Germinal center (tissue), 1 donor: ENCODE measurements at regions not wholly inside any gene's neighbourhood (a gene's known extent, or its start where the extent isn't known, plus 50 kb on each side); places are given as distances from the start of the nearest gene placed in this dataset.

Source experiments
- DNase-seq: peaks from one replicate; pipeline ENCODE4 v3.0.0; 2012; ENCODE audit warnings: mixed read lengths, low spot score

DNA sequence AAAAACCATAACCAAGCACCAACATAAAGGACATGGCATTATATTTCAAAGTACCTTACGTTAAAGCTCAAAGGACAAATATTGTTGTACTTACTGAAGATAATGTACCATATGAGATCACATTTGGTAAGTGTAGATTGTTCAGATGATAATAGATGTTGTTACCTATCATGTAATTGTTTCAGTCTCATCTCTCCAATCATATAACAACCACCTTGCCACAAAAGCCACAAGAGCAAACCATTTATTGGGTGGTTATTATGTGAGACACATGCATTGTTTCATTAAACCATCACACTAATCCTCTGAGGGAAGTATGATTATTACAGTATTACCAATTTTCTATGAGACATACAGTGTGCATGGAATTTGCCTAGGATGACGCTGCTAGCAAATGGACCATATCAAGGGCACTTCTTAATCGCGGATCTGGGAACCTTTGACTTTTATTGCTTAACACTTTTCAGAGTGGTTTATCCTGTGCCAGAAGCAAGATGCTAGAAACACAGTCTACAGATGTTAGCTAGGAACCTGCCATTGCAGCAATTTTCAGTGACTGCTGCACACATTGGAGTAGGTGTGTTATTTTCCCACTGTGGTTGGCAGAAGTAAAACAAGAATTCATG lies 149.8 kb upstream of the AKIRIN2 start:
- DNase-seq = no peak

DNA sequence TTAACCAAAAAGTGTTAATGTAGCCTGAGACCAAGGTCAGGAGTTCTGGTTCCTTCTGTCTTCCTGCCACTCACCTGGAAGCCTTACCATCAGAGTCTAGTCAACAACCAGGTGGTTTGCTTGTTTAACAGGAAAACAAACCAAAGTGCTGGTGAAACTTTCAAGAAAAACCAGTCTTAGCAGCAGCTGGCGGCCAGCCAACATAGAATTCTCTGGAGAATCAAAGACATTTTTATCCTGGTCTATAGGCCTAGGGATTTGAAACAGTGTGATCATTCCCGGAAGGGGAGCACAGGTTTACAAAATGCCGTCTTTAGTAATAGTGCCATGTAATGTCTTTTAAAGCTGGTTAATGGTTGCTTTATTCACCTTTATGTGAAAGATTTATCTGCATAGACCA lies 146.6 kb upstream of the AKIRIN2 start:
- no peak for DNase-seq

DNA sequence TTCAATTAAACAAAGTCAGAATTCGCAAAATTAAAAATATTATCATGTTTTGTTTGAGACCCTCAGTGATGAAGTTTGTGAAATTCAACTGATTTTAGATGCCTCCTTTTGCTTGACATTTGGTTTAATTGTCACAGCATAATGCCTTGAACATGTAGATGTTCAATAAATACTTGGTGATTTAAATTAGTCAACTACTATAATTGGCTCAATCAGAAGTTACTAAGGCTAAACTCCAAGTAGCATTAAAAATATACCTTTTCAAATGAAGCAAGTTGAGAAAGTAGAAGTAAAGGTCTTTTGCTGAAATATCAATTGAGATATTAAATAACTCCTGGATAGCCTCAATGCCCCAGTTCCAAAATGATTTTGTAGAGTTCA lies 145.8 kb upstream of the AKIRIN2 start:
- DNase-seq = no peak

DNA sequence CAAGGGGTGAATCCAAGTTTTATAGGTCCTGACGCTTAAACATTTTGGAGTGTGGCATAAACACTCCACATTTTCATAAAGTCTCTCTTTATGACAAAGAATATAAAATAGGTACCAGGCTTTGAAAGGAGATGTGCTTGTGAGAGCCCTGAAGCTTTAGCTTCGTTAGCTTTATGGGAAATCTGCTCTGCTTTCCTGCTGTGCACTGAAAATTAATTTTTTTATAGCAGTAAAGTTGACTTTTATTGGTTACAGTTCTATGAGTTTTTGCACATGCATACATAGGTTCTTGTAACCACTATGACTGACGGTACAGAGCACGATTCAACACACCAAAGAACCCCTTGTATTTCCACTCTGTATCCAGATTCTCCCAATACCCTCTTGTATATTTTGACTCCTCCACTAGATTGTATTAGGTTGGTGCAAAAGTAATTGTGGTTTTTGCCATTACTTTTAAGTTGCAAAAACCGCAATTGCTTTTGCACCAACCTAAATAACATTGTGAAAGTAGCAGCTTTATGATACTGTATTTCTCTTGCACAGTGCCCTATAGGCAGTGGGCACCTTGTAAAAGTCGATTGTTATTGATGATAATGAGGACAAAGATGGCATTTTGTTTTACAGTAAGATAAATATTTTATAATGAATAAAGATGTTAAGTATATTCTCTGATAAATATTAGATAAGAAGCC lies 145.2 kb upstream of the AKIRIN2 start:
- no peak for DNase-seq

DNA sequence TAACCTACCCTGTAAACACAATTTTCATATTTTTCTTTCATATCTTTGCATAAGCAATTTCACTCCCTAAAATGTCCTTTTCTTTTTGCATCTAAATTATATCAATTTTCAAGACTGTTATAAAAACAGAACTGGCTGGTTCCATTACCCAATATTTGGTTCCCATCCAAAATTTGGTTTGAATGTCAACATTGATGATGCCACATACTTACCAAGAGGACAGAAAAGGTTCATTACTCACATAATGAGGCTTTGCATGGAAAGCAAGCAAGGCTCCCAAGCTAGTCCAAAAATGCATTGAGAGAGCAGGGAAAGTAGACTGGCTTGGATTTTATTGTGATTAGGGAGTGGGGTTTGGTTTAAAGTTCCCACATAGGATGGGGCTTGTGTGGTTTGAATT lies 144.4 kb upstream of the AKIRIN2 start:
- DNase-seq = no peak

DNA sequence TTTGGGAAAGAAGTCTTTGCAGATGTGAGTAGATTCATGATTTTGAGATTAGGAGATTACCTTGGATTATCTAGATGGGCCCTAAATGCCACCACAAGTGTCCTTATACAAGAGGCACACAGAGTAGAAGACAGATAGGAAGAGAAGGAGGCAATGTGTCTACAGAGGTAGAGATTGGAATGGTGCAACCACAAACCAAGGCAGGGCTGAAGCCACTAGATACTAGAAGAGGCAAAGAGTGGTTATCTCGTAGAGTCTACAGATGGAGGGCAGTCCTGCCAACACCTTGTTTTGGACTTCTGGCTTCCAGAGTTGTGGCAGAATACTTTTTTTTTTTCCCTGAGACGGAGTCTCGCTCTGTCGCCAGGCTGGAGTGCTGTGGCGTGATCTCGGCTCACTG lies 138.3 kb upstream of the AKIRIN2 start:
- DNase-seq = no peak

DNA sequence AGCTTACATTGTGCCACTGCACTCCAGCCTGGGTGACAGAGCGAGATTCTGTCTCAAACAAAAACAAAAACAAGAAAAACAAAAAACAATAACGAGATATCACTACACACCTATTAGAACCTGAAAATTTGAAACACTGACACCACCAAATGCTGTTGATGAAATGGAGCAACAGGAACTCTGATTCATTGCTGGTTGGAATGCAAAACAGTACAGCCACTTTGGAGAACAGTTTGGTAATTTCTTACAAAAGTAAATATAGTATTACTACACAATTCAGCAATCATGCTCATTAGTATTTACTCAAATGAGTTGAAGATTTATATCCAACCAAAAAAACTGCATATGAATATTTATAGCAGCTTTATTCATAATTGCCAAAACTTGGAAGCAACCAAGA lies 135.8 kb upstream of the AKIRIN2 start:
- DNase-seq = no peak

DNA sequence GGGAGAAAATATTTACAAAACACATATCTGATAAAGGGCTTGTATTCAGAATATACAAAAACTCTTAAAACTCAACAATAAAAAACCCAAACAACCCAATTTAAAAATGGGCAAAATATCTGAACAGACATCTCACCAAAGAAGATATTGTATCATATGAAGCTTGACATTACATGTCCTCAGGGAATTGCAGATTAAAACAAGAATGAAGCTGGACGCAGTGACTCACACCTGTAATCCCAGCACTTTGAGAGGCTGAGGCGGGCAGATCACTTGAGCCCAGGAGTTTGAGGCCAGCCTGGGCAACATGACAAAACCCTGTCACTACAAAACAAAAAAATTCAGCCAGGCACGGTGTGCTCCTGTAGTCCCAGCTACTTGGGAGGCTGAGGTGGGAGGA lies 135.4 kb upstream of the AKIRIN2 start:
- no peak for DNase-seq

DNA sequence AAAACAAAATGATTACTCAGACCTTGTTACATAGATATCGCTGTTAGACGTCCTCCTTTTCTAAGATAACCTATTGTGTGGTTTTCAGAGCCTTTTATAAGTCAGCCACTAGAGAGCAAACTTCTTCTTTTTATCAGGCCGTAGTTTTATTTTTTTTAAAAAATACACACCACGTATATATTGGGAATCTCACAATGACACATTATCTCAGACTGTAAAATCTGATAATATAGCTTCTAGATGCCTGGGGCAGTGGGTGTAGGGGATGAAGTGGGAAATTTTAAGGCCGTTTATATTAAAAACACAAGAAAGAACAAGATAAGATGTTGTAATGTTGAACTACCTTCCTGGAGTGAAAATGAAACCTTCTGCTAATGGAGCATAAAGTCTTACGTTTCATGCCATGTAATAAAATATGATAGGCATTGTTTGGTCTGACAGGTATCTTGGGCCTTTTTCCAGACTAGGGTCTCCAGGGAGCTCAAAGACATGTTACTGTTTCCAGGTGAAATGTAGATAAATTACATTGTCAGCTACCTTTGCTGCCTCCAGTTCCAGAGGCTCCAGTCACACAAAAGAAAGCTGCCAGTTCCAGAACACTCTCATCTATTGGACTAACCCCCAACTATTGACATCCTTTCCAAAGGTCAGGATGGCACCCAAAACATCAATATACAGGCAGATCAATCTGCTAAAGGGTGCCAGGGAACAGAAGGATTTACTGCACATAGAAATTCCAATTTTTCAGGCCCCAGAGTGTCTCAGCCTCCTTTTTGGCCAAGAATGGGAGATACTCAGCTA lies 130.2 kb upstream of the AKIRIN2 start:
- peak; percentile 15 for DNase-seq

DNA sequence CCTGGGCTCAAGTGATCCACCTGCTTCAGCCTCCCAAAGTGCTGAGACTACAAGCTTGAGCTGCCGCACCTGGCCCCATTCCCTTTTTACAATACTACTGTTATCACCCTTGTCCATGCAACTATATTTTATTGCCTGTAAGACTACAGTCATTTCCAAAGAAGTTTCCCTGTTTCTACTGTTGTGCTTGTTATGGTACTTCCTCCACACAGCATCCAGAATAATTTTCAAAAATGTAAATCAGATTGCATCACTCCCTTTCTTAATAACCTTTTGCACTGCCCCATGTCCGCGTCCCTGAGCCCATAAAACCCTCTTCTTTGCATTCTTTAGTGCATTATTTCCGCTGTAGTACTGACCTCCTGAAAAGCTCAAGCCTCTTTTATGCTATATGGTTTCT lies 128.9 kb upstream of the AKIRIN2 start:
- DNase-seq = no peak

DNA sequence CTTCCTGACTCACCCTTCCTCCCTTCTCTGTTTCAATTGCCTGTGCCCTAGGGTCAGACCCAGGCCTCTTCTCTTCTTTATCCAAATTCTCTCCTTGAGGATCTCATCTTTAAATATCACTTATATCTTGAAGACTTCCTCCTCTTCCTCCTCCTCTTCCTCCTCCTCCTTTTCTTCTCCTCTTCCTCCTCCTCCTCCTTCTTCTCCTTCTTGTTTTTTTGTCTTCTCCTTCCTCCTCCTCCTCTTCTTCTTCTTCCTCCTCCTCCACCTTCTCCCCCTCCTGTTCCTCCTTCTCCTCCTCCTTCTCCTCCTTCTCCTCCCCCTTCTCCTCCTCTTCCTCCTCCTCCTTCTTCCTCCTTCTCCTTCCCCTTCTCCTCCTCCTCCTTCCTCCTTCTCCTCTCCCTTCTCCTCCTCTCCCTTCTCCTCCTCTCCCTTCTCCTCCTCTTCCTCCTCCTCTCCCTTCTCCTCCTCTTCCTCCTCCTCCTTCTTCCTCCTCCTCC lies 127.6 kb upstream of the AKIRIN2 start:
- no peak for DNase-seq

DNA sequence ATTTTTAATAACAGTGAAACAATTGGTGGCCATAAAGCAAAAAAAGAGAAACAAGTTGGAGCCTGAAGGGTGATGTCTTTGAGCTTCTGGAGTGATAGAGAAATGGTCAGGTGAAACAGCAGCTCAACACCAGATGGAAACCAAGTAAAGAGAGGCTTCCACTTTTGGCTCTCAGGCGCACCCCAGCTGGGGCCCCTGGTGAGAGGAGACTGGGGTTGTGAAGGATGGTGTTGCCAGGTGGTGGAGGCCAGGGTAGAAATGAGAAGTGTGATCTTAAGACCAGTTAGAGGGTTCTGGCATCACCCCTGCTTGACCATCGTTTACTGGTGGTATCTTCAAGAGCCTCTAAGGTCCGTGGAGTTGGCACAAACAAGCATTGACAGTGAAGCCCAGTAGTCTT lies 126.0 kb upstream of the AKIRIN2 start:
- peak; percentile 14 for DNase-seq

DNA sequence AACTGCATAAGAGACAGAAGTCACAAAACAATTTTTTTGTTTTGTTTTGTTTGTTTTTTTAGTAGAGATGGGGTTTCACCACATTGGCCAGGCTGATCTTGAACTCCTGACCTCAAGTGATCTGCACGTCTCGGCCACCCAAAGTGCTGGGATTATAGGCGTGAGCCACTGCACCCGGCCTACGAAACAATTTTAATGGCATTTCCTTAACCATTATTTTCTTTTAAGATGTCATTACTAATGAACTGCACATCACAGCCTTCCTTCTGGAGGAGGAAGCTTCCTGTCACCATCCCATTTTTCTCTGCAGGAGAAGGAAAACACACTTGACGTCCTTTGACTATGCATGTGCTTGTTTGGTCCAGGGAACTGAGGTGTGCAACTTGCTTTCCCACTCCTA lies 125.3 kb upstream of the AKIRIN2 start:
- DNase-seq = no peak

DNA sequence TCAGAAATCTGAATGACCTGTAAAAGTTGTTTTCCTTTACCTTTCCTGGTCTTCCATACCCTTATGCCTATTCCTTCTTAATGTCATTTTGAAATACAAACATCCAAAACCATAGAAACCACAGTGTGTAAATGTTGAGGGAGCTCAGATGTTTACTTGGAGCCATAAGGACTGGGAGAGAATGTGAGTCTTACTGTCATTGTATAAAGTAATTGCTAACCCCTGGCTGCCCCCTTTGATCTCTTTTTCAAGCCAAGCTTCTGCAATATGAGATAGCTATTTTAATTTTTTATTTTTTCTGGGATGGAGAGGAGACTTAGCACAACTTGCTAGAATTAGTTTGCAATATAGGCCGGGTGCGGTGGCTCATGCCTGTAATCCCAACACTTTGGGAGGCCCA lies 124.4 kb upstream of the AKIRIN2 start:
- DNase-seq = no peak

DNA sequence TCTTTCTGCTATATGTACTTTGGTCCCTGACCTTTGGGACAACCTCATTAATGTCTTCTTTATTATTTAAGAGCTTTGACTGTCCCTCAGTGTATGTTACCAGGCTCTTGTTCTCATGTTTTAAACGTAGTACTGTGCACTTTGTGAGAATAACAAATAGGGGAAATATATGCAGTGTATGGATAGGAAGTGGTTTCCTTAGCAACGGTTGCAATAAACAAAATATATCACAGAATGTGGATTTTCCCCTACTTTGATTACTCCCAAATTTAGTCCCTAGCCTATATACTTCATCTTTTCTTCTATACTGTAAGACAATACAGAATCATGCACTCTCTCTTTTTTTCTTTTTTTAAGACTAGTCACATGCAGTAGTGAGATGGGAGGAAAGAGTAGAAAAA lies 123.8 kb upstream of the AKIRIN2 start:
- peak; percentile 12 for DNase-seq

DNA sequence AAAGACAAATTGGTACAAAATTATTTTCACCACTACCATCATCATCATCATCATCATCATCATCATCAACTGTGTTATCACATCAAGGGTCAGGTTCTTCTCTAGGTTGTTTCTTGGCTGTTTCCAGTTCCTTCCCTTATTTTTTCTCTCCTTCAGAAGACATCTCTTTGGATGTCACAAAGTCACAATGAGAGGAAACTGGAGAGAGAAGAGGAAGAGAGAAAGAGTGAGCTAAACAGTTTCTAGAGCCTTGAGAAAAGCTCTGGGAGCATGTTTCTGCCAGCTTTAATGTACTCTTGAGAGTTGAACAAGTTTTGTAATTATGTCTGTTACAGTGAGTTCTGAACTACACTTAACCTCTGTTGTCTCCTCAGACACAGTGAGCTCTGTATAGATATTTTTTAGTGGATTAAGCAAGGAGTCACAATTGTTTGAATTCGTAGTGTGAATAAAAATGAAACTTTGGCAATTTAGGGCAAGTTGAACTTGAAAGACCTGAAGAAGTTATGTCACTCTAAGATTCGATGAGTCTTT lies 123.0 kb upstream of the AKIRIN2 start:
- DNase-seq = no peak

DNA sequence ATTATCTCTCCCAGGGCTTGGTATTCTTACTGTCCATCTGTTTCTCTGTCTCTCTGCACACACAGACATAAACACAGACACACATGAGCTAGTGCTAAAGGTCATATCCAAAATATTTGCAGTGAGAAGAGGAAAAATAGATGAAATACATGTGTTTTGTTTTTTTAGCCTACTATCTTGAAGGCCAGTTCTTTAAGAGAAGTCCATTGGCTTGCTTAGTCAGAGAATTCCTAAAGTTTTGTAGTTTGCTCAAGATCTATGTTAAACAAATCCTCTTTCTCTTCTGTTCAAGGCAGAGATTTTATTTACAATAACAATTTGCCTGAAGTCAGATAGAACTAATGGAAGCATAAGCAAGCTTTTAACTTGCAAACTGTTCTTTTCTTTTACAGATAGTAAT lies 120.0 kb upstream of the AKIRIN2 start:
- DNase-seq = no peak

DNA sequence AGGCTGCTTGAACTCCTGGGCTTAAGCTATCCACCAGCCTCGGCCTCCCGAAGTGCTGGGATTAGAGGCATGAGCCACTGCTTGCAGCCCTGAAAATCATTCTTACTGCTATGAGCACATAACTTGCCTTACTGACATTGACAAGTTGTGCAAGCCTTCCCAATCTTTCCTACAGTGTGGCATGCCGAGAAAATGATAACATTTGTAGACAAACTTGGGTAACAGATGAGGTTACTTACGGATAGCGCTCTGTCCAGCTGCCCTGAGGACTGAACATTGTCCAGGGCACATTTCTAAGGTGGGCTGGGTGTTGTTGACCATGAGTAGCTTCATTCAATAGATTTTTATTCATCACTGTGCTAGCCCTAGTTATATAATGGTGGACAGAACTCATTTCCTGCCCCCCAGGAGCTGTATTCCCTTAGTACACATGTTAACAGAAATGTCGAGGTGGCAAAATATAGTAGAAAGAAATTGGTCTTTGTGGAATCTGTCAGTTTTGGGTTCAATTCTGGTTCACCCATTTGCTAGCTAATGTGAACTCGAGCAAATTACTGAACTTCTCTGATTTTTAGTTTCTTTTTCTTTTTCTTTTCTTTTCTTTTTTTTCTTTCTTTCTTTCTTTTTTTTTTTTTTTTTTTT lies 118.4 kb upstream of the AKIRIN2 start:
- no peak for DNase-seq

DNA sequence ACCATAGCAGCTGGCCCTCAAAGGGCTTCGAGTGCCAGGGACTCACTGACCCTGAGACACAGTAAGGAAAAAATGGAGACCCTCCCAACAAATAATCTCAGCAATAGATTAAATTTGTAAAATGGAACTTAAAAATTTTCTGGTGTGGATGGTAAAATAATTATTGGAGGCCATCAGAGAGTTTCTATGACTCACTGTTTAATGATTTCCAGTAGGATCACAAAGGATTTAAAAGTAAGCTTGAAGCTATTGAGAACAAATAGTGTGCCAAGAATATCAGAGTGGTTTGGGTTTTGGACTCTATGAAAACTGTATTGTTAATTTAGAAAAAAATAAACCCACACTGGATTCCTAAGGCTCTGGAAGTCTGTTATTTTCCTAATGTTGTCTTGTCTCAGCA lies 115.2 kb upstream of the AKIRIN2 start:
- DNase-seq = no peak

DNA sequence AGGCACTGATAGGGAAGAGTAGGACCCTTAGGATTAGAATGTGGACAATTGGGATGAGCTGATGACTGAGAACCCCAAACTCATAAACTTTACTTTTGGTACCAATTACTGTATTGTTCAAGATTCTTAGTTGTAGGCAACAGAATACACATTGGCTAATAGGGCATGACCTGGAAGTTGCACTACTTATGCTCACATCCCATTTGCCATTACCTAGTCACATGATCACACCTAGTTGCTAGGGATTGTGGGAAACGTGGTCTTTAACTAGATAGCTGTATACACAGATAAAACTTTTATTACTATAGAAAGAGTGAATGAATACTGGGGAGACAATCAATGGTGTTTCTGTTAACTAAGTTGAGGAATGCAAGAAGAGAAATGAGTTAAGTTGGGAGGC lies 113.4 kb upstream of the AKIRIN2 start:
- no peak for DNase-seq

DNA sequence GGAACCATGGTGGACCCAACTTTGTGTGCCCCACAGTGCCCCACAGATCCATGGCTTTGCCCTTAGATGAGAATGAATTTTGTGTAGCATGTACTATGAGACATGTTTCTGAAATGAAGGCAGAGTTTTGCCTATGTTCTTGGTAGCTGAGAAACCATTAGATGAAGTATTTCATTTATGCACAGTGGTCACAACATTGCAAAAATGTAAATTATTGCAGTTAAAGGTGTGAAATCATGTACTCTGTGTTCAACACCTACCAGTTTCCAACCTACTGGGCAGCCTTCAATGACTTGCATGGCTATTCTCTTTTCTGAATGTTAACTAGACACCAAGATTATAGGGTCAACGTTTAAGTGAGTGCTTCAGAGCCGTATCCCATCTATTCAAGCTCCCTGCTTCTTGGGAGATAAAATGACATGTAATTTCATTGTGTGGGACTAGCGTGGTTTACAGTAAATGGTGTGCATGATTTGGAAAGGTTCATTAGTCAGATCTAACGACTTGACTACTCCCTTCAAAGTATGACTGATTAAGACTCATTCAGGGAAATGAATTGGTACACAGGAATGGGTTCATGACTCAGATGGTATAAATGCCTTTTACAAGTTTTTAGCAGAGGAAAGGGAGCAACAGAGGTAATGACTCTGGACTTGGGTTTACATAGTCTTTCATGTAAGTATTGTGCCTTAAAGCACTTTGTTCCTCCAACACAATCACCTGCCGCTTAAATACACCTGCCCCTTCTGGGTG lies 106.1 kb upstream of the AKIRIN2 start:
- DNase-seq = no peak

DNA sequence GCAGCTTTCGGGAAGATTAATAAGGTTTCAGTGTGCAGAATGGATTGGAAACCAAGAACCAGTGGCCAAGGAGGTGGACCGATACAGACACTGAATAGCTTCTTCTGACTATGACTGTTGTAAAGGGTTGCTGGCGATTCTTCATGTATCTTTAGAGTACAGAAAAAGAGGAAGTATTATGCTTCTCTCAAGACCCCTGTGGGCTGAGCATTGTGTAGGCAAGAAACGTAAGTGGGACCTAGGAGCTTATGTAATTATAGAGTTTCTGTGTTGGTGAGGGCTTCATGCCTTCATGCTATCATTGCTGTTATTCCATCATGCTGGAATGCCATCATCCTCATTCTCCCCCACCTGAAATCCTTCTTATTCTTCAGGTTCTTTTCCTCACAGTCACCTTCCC lies 105.4 kb upstream of the AKIRIN2 start:
- peak; percentile 48 for DNase-seq
